ENCODE measurements at regions not wholly inside any gene's neighbourhood (a gene's known extent, or its start where the extent isn't known, plus 50 kb on each side); places are given as distances from the start of the nearest gene placed in this dataset.

DNA sequence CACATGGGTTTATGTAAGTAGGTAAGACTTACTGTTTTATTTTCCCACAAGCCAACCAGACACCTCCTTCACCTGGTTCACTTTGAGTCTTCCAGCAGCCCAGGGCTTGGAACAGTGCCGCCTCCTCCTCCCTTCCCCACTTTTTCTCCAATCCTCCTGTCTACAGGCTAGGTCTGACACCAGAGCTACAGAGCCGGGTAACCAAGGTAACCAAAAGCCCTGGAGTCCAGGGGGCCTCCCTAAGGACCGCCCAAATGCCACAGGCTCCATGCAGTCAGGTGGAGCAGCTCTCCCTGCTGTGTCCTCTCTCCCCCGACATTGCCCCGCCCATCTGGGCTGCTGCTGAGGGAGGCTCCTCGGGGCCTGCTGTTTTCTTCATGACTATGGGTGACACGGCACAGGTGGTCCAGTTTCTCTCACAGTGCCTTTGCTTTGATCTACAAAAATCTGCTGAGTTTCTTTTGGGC lies 138.0 kb upstream of the EFNA5 start:
- peaks cover 39% of the 10 kb centered on the region for H3K27me3 Mint-ChIP-seq (ENCODE audit: low read depth)
- CTCF ChIA-PET: interaction anchor here (1.1 kb wide), 1 partner anchor 9 kb away, joined by 4 read pairs; no protein-coding TSS in a partner anchor
- DNase-seq (ENCODE audit: low spot score): peak; percentile 85
- H3K9me3 Mint-ChIP-seq: no peaks in the 10 kb centered on the region
- H3K4me3 Mint-ChIP-seq: peak overlapping the region; percentile 7; the same call in 1 of the 2 replicates
- no peaks in the 10 kb centered on the region for H3K36me3 Mint-ChIP-seq
- H3K4me1 Mint-ChIP-seq: peaks cover 31% of the 10 kb centered on the region
- peak; percentile 95 for ATAC-seq
- POLR2A ChIA-PET: no interaction called here
- no peak overlapping the region for H3K27ac Mint-ChIP-seq
- TF ChIP-seq, protein P1, sequence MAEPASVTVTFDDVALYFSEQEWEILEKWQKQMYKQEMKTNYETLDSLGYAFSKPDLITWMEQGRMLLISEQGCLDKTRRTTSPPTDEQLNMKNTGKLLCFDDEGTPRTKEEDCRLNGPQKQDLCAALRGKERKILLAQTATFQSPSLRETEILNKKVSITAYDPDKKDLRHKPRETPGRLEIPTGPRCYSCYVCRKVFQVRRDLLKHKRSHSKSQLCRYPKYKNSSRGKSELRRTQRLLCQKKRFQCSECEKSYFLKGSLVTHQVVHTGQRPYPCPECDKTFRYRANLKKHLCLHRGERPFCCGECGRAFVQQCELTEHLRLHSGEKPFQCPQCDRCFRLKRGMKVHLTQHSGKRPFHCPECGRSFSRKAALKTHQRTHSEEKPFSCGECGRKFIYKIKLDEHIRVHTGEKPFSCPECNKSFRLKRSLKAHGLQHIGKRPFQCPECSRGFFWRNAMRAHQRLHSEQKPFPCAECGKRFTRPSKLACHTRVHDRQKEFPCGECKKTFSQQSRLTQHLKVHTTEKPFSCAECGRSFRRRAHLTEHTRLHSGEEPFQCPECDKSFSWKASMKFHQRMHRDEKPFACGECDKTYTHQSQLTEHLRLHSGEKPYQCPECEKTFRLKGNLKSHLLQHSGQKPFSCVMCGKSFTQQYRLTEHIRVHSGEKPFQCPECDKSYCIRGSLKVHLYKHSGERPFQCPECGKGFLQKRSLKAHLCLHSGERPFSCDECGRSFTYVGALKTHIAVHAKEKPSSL (CRISPR knock-in tag; conservative IDR thresholded peaks at IDR 0.05): no peak
- no peak for TF ChIP-seq OVOL2 (CRISPR knock-in tag; IDR thresholded peaks at IDR 0.05; ENCODE audit: borderline replicate concordance)
- TF ChIP-seq TP53 (CRISPR knock-in tag; IDR thresholded peaks at IDR 0.05): no peak
- TF ChIP-seq, protein P2, sequence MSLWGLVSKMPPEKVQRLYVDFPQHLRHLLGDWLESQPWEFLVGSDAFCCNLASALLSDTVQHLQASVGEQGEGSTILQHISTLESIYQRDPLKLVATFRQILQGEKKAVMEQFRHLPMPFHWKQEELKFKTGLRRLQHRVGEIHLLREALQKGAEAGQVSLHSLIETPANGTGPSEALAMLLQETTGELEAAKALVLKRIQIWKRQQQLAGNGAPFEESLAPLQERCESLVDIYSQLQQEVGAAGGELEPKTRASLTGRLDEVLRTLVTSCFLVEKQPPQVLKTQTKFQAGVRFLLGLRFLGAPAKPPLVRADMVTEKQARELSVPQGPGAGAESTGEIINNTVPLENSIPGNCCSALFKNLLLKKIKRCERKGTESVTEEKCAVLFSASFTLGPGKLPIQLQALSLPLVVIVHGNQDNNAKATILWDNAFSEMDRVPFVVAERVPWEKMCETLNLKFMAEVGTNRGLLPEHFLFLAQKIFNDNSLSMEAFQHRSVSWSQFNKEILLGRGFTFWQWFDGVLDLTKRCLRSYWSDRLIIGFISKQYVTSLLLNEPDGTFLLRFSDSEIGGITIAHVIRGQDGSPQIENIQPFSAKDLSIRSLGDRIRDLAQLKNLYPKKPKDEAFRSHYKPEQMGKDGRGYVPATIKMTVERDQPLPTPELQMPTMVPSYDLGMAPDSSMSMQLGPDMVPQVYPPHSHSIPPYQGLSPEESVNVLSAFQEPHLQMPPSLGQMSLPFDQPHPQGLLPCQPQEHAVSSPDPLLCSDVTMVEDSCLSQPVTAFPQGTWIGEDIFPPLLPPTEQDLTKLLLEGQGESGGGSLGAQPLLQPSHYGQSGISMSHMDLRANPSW (CRISPR knock-in tag; conservative IDR thresholded peaks at IDR 0.05; ENCODE audit: low read depth): no peak
- TF ChIP-seq TEAD1 (CRISPR knock-in tag; IDR thresholded peaks at IDR 0.05): no peak
- no peak for TF ChIP-seq JUN (CRISPR knock-in tag; IDR thresholded peaks at IDR 0.05)
- TF ChIP-seq, protein P3, sequence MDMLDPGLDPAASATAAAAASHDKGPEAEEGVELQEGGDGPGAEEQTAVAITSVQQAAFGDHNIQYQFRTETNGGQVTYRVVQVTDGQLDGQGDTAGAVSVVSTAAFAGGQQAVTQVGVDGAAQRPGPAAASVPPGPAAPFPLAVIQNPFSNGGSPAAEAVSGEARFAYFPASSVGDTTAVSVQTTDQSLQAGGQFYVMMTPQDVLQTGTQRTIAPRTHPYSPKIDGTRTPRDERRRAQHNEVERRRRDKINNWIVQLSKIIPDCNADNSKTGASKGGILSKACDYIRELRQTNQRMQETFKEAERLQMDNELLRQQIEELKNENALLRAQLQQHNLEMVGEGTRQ (CRISPR knock-in tag; IDR thresholded peaks at IDR 0.05): peak; percentile 57; the same call in 1 of the 2 replicates
- TF ChIP-seq ELF4 (CRISPR knock-in tag; IDR thresholded peaks at IDR 0.05; ENCODE audit: low read depth): no peak
- TF ChIP-seq HMGA2 (CRISPR knock-in tag; IDR thresholded peaks at IDR 0.05): no peak
- TF ChIP-seq ATF1 (CRISPR knock-in tag; IDR thresholded peaks at IDR 0.05): no peak
- TF ChIP-seq SP1 (CRISPR knock-in tag; conservative IDR thresholded peaks at IDR 0.05): 0 out of 2 replicates have a peak, but pooled peaks have one; percentile 44
- peak; percentile 99 for TF ChIP-seq ZNF423 (CRISPR knock-in tag; IDR thresholded peaks at IDR 0.05)
- TF ChIP-seq ETV6 (CRISPR knock-in tag; IDR thresholded peaks at IDR 0.05): peak; percentile 45; the same call in 1 of the 2 replicates
- TF ChIP-seq, protein P4, sequence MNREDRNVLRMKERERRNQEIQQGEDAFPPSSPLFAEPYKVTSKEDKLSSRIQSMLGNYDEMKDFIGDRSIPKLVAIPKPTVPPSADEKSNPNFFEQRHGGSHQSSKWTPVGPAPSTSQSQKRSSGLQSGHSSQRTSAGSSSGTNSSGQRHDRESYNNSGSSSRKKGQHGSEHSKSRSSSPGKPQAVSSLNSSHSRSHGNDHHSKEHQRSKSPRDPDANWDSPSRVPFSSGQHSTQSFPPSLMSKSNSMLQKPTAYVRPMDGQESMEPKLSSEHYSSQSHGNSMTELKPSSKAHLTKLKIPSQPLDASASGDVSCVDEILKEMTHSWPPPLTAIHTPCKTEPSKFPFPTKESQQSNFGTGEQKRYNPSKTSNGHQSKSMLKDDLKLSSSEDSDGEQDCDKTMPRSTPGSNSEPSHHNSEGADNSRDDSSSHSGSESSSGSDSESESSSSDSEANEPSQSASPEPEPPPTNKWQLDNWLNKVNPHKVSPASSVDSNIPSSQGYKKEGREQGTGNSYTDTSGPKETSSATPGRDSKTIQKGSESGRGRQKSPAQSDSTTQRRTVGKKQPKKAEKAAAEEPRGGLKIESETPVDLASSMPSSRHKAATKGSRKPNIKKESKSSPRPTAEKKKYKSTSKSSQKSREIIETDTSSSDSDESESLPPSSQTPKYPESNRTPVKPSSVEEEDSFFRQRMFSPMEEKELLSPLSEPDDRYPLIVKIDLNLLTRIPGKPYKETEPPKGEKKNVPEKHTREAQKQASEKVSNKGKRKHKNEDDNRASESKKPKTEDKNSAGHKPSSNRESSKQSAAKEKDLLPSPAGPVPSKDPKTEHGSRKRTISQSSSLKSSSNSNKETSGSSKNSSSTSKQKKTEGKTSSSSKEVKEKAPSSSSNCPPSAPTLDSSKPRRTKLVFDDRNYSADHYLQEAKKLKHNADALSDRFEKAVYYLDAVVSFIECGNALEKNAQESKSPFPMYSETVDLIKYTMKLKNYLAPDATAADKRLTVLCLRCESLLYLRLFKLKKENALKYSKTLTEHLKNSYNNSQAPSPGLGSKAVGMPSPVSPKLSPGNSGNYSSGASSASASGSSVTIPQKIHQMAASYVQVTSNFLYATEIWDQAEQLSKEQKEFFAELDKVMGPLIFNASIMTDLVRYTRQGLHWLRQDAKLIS (CRISPR knock-in tag; IDR thresholded peaks at IDR 0.05; ENCODE audit: borderline replicate concordance): no peak
- TF ChIP-seq ZNF121 (CRISPR knock-in tag; IDR thresholded peaks at IDR 0.05): no peak
- TF ChIP-seq ZBTB21 (CRISPR knock-in tag; IDR thresholded peaks at IDR 0.05; ENCODE audit: borderline replicate concordance): no peak
- TF ChIP-seq, protein P5, sequence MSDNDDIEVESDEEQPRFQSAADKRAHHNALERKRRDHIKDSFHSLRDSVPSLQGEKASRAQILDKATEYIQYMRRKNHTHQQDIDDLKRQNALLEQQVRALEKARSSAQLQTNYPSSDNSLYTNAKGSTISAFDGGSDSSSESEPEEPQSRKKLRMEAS (CRISPR knock-in tag; IDR thresholded peaks at IDR 0.05): no peak
- no peak for TF ChIP-seq MXD4 (CRISPR knock-in tag; IDR thresholded peaks at IDR 0.05; ENCODE audit: borderline replicate concordance)
- TF ChIP-seq, protein P6, sequence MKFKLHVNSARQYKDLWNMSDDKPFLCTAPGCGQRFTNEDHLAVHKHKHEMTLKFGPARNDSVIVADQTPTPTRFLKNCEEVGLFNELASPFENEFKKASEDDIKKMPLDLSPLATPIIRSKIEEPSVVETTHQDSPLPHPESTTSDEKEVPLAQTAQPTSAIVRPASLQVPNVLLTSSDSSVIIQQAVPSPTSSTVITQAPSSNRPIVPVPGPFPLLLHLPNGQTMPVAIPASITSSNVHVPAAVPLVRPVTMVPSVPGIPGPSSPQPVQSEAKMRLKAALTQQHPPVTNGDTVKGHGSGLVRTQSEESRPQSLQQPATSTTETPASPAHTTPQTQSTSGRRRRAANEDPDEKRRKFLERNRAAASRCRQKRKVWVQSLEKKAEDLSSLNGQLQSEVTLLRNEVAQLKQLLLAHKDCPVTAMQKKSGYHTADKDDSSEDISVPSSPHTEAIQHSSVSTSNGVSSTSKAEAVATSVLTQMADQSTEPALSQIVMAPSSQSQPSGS (CRISPR knock-in tag; IDR thresholded peaks at IDR 0.05; ENCODE audit: borderline replicate concordance, low read depth): no peak
- TF ChIP-seq, protein P7, sequence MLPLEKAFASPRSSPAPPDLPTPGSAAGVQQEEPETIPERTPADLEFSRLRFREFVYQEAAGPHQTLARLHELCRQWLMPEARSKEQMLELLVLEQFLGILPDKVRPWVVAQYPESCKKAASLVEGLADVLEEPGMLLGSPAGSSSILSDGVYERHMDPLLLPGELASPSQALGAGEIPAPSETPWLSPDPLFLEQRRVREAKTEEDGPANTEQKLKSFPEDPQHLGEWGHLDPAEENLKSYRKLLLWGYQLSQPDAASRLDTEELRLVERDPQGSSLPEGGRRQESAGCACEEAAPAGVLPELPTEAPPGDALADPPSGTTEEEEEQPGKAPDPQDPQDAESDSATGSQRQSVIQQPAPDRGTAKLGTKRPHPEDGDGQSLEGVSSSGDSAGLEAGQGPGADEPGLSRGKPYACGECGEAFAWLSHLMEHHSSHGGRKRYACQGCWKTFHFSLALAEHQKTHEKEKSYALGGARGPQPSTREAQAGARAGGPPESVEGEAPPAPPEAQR (CRISPR knock-in tag; IDR thresholded peaks at IDR 0.05): no peak
- no peak for TF ChIP-seq CREM (CRISPR knock-in tag; IDR thresholded peaks at IDR 0.05)

All from WTC11 (cell line).